HEK293T (cell line): ENCODE measurements at regions not wholly inside any gene's neighbourhood (a gene's known extent, or its start where the extent isn't known, plus 50 kb on each side); places are given as distances from the start of the nearest gene placed in this dataset.

ENCODE experiments used
- LEF1 ChIP-seq: fragments of 450-650 bp; IDR thresholded peaks from 2 replicates; pipeline ENCODE4 v1.6.1; 2017; ENCODE audit warnings: mild to moderate bottlenecking, borderline replicate concordance
- NFRKB ChIP-seq: fragments of 450-650 bp; IDR thresholded peaks from 2 replicates; pipeline ENCODE4 v1.6.1; 2016; ENCODE audit warnings: mild to moderate bottlenecking, moderate library complexity
- SP1 ChIP-seq: fragments of 450-650 bp; IDR thresholded peaks from 2 replicates; pipeline ENCODE4 v1.6.1; 2017
- TARDBP ChIP-seq: fragments of 450-650 bp; IDR thresholded peaks from 2 replicates; pipeline ENCODE4 v1.6.1; 2016

DNA sequence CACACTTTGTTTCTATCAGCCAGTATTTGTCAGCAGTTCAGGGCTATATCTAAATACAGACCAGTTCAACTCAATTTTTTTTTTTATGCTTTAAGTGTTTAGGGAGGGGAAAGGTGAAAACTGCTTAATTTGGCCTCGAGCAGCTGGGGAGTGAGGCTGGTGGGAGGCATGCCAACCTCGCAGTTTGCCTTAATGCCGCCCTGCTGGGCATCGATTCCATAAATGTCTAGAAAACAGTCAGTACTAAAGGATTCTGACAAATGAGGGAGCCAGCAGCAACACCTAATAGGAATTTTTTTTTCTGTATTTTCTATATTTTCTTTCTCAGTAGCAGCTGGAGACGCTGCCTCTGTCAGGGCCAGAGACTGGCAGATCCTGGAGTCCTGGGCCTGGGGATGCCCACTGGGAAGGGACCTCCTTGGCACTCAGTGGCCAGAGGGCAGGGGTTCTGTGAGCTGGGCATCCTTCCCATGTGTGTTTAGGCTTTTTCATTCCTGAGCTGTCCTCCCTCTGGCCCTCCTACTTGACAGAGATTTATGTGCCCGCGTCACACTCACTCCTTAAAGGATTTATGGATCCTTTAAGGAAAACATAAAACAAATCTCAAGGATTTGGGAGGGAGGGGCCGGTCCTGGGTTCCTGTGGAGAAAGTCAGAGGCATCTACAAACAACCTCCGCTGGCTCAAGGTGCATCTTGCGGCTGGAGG is 117.8 kb downstream of the WNT5A start:
- TF ChIP-seq TARDBP (no peak), NFRKB (no peak), LEF1 (no peak), SP1 (no peak)
